Prostate gland (tissue), 2 donors: ENCODE measurements at regions not wholly inside any gene's neighbourhood (a gene's known extent, or its start where the extent isn't known, plus 50 kb on each side); places are given as distances from the start of the nearest gene placed in this dataset.

ENCODE experiments used
- POLR2A ChIP-seq: fragments of 450-650 bp; IDR thresholded peaks from one replicate; pipeline ENCODE4 v1.6.1; 2016; ENCODE audit warnings: antibody characterized with exemption, mild to moderate bottlenecking
- POLR2AphosphoS5 ChIP-seq: sonication (generic); formaldehyde crosslinking; IDR thresholded peaks from one replicate; pipeline ENCODE4 v1.6.1; 2017; ENCODE audit warnings: antibody characterized with exemption
- TF ChIP-seq, protein P1 (sequence below), 4 experiments: fragments of 200-600 bp in 2 of 4; fragments of 450-650 bp in 2 of 4; sonication (generic) in 2 of 4; IDR thresholded peaks; 1 replicate in 3 of 4; 2 replicates in 1 of 4; pipeline ENCODE4 v1.5.1; 2016 to 2019; ENCODE audit warnings: antibody characterized with exemption in 4 of 4, mild to moderate bottlenecking in 2 of 4, moderate library complexity in 2 of 4

DNA sequence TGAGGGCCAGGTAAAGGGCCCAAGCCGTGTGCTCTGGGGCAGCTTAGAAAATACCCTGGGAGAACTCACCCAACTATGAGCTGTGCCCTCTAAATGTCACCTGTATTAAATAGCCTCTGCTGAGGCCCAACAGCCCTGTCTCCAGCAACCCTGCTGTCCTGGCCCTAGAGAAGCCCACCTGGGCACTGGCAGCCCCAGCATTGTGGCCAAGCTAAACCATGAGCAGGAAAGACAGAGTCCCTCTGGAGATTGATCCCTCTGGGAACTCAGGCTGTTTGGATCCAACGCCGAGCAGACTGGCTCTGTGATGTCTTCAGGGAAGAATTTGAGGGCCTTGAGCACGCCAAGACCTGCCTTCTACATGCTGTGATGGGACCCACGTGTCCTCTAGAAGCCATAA, 126.5 kb downstream of the TTC32 start:
- TF ChIP-seq POLR2AphosphoS5 (no peak), POLR2A (no peak)
- TF ChIP-seq, protein P1, sequence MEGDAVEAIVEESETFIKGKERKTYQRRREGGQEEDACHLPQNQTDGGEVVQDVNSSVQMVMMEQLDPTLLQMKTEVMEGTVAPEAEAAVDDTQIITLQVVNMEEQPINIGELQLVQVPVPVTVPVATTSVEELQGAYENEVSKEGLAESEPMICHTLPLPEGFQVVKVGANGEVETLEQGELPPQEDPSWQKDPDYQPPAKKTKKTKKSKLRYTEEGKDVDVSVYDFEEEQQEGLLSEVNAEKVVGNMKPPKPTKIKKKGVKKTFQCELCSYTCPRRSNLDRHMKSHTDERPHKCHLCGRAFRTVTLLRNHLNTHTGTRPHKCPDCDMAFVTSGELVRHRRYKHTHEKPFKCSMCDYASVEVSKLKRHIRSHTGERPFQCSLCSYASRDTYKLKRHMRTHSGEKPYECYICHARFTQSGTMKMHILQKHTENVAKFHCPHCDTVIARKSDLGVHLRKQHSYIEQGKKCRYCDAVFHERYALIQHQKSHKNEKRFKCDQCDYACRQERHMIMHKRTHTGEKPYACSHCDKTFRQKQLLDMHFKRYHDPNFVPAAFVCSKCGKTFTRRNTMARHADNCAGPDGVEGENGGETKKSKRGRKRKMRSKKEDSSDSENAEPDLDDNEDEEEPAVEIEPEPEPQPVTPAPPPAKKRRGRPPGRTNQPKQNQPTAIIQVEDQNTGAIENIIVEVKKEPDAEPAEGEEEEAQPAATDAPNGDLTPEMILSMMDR (IDR thresholded peaks at IDR 0.05), result no peak
